Progenitor cell of endocrine pancreas (in vitro differentiated cells): ENCODE measurements at regions not wholly inside any gene's neighbourhood (a gene's known extent, or its start where the extent isn't known, plus 50 kb on each side); places are given as distances from the start of the nearest gene placed in this dataset.

ENCODE experiments used
- DNase-seq: peaks from one replicate; pipeline ENCODE4 v3.0.0; 2021; ENCODE audit warnings: low spot score; ENCODE audit not compliant: unreplicated experiment
- H3K27ac Mint-ChIP-seq: 2 replicates; pipeline ENCODE4 v1.8.0; 2021; ENCODE audit warnings: mild to moderate bottlenecking, moderate library complexity, mixed read lengths
- H3K27me3 Mint-ChIP-seq: 2 replicates; pipeline ENCODE4 v1.8.0; 2021; ENCODE audit warnings: mixed read lengths
- H3K36me3 Mint-ChIP-seq: 2 replicates; pipeline ENCODE4 v1.8.0; 2022; ENCODE audit warnings: mixed read lengths; ENCODE audit not compliant: insufficient read depth
- H3K4me1 Mint-ChIP-seq: 2 replicates; pipeline ENCODE4 v1.8.0; 2021; ENCODE audit warnings: low read depth, mixed read lengths
- H3K4me3 Mint-ChIP-seq: 2 replicates; pipeline ENCODE4 v1.8.0; 2021; ENCODE audit warnings: low read depth, mild to moderate bottlenecking, moderate library complexity, mixed read lengths
- H3K9me3 Mint-ChIP-seq: 2 replicates; pipeline ENCODE4 v1.8.0; 2021; ENCODE audit warnings: low read depth, mixed read lengths
- CTCF ChIP-seq: fragments of 200-600 bp; sonication (generic); IDR thresholded peaks from one replicate; pipeline ENCODE4 v1.5.0; 2021; ENCODE audit warnings: antibody characterized with exemption, mild to moderate bottlenecking; ENCODE audit not compliant: unreplicated experiment

GRCh38 chr2:60079562-60079961, 473.9 kb downstream of the BCL11A start:
- TF ChIP-seq CTCF: no peak
- no peak for DNase-seq
- Mint-ChIP-seq H3K4me3 (no peak overlapping the region), H3K27ac (no peak overlapping the region), H3K9me3 (peaks cover 4% of the 10 kb centered on the region), H3K36me3 (no peaks in the 10 kb centered on the region), H3K4me1 (peaks cover 8% of the 10 kb centered on the region), H3K27me3 (no peaks in the 10 kb centered on the region)

- TF ChIP-seq CTCF: no peak
Measured at GRCh38 chr2:60075048-60075447, 478.4 kb downstream of the BCL11A start.

GRCh38 chr2:60073201-60073600, 480.3 kb downstream of the BCL11A start:
- no peak for DNase-seq
- peaks cover 27% of the 10 kb centered on the region for H3K27me3 Mint-ChIP-seq
- H3K4me3 Mint-ChIP-seq: no peak overlapping the region
- H3K36me3 Mint-ChIP-seq: no peaks in the 10 kb centered on the region
- H3K9me3 Mint-ChIP-seq: no peaks in the 10 kb centered on the region
- no peak for TF ChIP-seq CTCF
- H3K4me1 Mint-ChIP-seq: peaks cover 9% of the 10 kb centered on the region
- H3K27ac Mint-ChIP-seq: peak overlapping the region; percentile 57

More at GRCh38 chr2:60075048-60075447, 478.4 kb downstream of the BCL11A start:
- DNase-seq: no peak
- Mint-ChIP-seq H3K36me3 (no peaks in the 10 kb centered on the region), H3K4me1 (peaks cover 9% of the 10 kb centered on the region), H3K4me3 (no peak overlapping the region), H3K9me3 (no peaks in the 10 kb centered on the region), H3K27ac (no peak overlapping the region), H3K27me3 (peaks cover 16% of the 10 kb centered on the region)

- Mint-ChIP-seq H3K4me1 (peaks cover 9% of the 10 kb centered on the region), H3K9me3 (no peaks in the 10 kb centered on the region), H3K27me3 (peaks cover 30% of the 10 kb centered on the region), H3K36me3 (no peaks in the 10 kb centered on the region), H3K27ac (no peak overlapping the region), H3K4me3 (no peak overlapping the region)
- TF ChIP-seq CTCF: no peak
- no peak for DNase-seq
Measured at GRCh38 chr2:60072609-60073008, 480.8 kb downstream of the BCL11A start.

- Mint-ChIP-seq H3K27me3 (peaks cover 30% of the 10 kb centered on the region), H3K27ac (no peak overlapping the region), H3K36me3 (no peaks in the 10 kb centered on the region), H3K9me3 (no peaks in the 10 kb centered on the region), H3K4me1 (peaks cover 8% of the 10 kb centered on the region), H3K4me3 (no peak overlapping the region)
- no peak for DNase-seq
- no peak for TF ChIP-seq CTCF
Measured at GRCh38 chr2:60071490-60071831, 482.0 kb downstream of the BCL11A start.
